ENCODE measurements at regions not wholly inside any gene's neighbourhood (a gene's known extent, or its start where the extent isn't known, plus 50 kb on each side); places are given as distances from the start of the nearest gene placed in this dataset.

DNA sequence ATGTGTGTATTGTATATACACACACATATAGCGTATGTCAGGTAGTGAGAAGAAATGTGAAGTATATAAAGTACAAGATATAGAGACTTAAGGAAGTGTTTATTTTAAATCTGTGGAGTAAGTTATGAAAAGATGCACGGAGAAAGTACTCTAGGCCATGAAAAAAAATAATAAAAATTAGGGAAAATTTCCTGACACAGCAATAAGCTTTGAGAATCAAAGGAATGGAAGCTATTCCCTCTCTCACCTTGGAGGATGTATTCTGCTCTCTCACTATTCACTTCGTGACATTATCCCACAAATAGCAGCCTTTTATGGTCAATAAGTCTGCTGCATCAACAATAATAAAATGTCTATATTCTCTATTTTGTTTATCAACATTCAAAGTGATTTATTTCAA is 700.4 kb upstream of the RGS18 start:
- no peak for ATAC-seq
- TF ChIP-seq, protein P1, sequence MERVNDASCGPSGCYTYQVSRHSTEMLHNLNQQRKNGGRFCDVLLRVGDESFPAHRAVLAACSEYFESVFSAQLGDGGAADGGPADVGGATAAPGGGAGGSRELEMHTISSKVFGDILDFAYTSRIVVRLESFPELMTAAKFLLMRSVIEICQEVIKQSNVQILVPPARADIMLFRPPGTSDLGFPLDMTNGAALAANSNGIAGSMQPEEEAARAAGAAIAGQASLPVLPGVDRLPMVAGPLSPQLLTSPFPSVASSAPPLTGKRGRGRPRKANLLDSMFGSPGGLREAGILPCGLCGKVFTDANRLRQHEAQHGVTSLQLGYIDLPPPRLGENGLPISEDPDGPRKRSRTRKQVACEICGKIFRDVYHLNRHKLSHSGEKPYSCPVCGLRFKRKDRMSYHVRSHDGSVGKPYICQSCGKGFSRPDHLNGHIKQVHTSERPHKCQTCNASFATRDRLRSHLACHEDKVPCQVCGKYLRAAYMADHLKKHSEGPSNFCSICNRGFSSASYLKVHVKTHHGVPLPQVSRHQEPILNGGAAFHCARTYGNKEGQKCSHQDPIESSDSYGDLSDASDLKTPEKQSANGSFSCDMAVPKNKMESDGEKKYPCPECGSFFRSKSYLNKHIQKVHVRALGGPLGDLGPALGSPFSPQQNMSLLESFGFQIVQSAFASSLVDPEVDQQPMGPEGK (CRISPR knock-in tag; IDR thresholded peaks at IDR 0.05; ENCODE audit: borderline replicate concordance), result no peak
- TF ChIP-seq BACH2 (CRISPR knock-in tag; IDR thresholded peaks at IDR 0.05; ENCODE audit: borderline replicate concordance), result no peak
- TF ChIP-seq ZNF70 (CRISPR knock-in tag; IDR thresholded peaks at IDR 0.05), result no peak
- TF ChIP-seq SNAI2 (CRISPR knock-in tag; IDR thresholded peaks at IDR 0.05), result no peak

DNA sequence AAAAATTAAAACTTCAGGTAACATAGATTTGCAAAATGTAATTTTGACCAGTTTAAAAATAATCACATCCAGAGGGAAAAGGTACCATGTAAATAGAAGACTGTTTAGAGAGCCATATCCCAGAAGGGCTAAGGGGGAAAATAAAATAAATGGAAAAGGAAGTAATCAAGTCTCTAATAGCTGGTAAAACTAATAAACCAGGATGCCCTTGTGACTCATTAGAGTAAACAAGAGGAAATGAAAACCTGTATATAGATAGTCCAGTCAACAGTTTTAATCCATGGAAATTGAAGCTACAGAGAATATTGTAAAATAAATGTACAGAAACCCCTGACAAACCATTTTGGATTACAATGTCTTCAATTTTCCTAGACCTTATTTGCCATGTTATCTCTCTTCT is 698.0 kb upstream of the RGS18 start:
- TF ChIP-seq ARNTL (CRISPR knock-in tag; IDR thresholded peaks at IDR 0.05; ENCODE audit: borderline replicate concordance, low read depth), result no peak
- TF ChIP-seq, protein P1 (CRISPR knock-in tag; IDR thresholded peaks at IDR 0.05; ENCODE audit: borderline replicate concordance), result no peak
- TF ChIP-seq ZFP30 (CRISPR knock-in tag; IDR thresholded peaks at IDR 0.05), result no peak
- TF ChIP-seq TCF4 (CRISPR knock-in tag; IDR thresholded peaks at IDR 0.05; ENCODE audit: borderline replicate concordance), result no peak
- no peak for TF ChIP-seq ZNF70 (CRISPR knock-in tag; IDR thresholded peaks at IDR 0.05)
- TF ChIP-seq OSR1 (CRISPR knock-in tag; IDR thresholded peaks at IDR 0.05), result no peak
- no peak for ATAC-seq

DNA sequence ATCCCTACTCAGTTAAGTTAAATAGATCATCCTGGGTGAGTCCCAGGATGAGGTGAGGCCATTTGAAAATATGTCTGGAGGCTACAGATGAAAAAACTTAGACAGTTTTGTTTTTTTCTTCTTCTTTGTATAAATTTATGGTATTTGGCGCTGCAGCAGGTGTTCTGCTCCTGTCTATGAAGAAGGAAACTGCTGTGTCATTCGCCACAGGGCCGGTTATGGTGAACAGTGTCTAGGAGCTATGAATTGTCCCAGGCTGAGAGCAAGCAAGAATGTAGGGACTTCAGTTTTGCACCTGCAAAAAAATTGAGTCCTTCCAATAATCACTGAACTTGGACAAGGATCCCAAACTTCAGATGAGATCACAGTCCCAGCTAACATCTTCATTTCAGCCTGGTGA is 674.3 kb upstream of the RGS18 start:
- ATAC-seq, result no peak
- no peak for TF ChIP-seq ZNF8 (CRISPR knock-in tag; IDR thresholded peaks at IDR 0.05)
- no peak for TF ChIP-seq OSR1 (CRISPR knock-in tag; IDR thresholded peaks at IDR 0.05)
- TF ChIP-seq GLIS3 (CRISPR knock-in tag; IDR thresholded peaks at IDR 0.05), result no peak
- TF ChIP-seq ESRRG (CRISPR knock-in tag; IDR thresholded peaks at IDR 0.05), result no peak
- TF ChIP-seq, protein P2, sequence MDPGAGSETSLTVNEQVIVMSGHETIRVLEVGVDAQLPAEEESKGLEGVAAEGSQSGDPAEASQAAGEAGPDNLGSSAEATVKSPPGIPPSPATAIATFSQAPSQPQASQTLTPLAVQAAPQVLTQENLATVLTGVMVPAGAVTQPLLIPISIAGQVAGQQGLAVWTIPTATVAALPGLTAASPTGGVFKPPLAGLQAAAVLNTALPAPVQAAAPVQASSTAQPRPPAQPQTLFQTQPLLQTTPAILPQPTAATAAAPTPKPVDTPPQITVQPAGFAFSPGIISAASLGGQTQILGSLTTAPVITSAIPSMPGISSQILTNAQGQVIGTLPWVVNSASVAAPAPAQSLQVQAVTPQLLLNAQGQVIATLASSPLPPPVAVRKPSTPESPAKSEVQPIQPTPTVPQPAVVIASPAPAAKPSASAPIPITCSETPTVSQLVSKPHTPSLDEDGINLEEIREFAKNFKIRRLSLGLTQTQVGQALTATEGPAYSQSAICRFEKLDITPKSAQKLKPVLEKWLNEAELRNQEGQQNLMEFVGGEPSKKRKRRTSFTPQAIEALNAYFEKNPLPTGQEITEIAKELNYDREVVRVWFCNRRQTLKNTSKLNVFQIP (CRISPR knock-in tag; IDR thresholded peaks at IDR 0.05; ENCODE audit: borderline replicate concordance, low read depth), result no peak
- TF ChIP-seq ZFP30 (CRISPR knock-in tag; IDR thresholded peaks at IDR 0.05), result no peak
- TF ChIP-seq PPARA (CRISPR knock-in tag; IDR thresholded peaks at IDR 0.05; ENCODE audit: borderline replicate concordance), result no peak
- TF ChIP-seq TOX (CRISPR knock-in tag; IDR thresholded peaks at IDR 0.05; ENCODE audit: borderline replicate concordance), result no peak
- TF ChIP-seq ZFP3 (CRISPR knock-in tag; IDR thresholded peaks at IDR 0.05), result no peak
- TF ChIP-seq RARB (CRISPR knock-in tag; IDR thresholded peaks at IDR 0.05), result no peak
- TF ChIP-seq SNAI2 (CRISPR knock-in tag; IDR thresholded peaks at IDR 0.05), result no peak
- no peak for TF ChIP-seq ZNF70 (CRISPR knock-in tag; IDR thresholded peaks at IDR 0.05)
- TF ChIP-seq, protein P3, sequence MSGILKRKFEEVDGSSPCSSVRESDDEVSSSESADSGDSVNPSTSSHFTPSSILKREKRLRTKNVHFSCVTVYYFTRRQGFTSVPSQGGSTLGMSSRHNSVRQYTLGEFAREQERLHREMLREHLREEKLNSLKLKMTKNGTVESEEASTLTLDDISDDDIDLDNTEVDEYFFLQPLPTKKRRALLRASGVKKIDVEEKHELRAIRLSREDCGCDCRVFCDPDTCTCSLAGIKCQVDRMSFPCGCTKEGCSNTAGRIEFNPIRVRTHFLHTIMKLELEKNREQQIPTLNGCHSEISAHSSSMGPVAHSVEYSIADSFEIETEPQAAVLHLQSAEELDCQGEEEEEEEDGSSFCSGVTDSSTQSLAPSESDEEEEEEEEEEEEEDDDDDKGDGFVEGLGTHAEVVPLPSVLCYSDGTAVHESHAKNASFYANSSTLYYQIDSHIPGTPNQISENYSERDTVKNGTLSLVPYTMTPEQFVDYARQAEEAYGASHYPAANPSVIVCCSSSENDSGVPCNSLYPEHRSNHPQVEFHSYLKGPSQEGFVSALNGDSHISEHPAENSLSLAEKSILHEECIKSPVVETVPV (CRISPR knock-in tag; IDR thresholded peaks at IDR 0.05), result no peak
- TF ChIP-seq ISL1 (CRISPR knock-in tag; IDR thresholded peaks at IDR 0.05), result no peak
- TF ChIP-seq BACH2 (CRISPR knock-in tag; IDR thresholded peaks at IDR 0.05; ENCODE audit: borderline replicate concordance), result no peak
- TF ChIP-seq, protein P4, sequence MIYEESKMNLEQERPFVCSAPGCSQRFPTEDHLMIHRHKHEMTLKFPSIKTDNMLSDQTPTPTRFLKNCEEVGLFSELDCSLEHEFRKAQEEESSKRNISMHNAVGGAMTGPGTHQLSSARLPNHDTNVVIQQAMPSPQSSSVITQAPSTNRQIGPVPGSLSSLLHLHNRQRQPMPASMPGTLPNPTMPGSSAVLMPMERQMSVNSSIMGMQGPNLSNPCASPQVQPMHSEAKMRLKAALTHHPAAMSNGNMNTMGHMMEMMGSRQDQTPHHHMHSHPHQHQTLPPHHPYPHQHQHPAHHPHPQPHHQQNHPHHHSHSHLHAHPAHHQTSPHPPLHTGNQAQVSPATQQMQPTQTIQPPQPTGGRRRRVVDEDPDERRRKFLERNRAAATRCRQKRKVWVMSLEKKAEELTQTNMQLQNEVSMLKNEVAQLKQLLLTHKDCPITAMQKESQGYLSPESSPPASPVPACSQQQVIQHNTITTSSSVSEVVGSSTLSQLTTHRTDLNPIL (CRISPR knock-in tag; IDR thresholded peaks at IDR 0.05; ENCODE audit: low read depth), result no peak
- TF ChIP-seq ARNTL (CRISPR knock-in tag; IDR thresholded peaks at IDR 0.05; ENCODE audit: borderline replicate concordance, low read depth), result no peak

DNA sequence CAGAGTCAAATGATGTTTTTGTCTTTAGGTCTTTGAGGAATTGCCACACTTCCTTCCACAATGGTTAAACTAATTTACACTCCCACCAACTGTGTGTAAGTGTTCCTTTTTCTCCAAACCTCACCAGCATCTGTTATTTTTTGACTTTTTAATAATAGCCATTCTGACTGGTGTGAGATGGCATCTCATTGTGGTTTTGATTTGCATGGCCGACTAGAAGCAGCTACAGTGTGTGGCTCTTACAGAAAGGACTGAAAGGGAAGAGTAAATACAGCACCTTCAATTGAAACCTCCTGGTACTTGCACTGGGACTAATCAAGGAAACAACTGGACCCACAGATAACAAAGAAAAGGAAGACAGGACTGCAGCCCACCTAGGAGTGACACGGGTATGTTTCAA is 668.0 kb upstream of the RGS18 start:
- ATAC-seq, result no peak
- TF ChIP-seq PPARA (CRISPR knock-in tag; IDR thresholded peaks at IDR 0.05; ENCODE audit: borderline replicate concordance), result no peak
- TF ChIP-seq ZNF8 (CRISPR knock-in tag; IDR thresholded peaks at IDR 0.05), result no peak
- TF ChIP-seq ZFP30 (CRISPR knock-in tag; IDR thresholded peaks at IDR 0.05), result no peak
- no peak for TF ChIP-seq TOX (CRISPR knock-in tag; IDR thresholded peaks at IDR 0.05; ENCODE audit: borderline replicate concordance)
- TF ChIP-seq, protein P4 (CRISPR knock-in tag; IDR thresholded peaks at IDR 0.05; ENCODE audit: low read depth), result no peak
- TF ChIP-seq ZNF70 (CRISPR knock-in tag; IDR thresholded peaks at IDR 0.05), result no peak
- no peak for TF ChIP-seq SNAI2 (CRISPR knock-in tag; IDR thresholded peaks at IDR 0.05)
- no peak for TF ChIP-seq ISL1 (CRISPR knock-in tag; IDR thresholded peaks at IDR 0.05)
- TF ChIP-seq ZC3H10 (CRISPR knock-in tag; IDR thresholded peaks at IDR 0.05), result no peak

All from SK-N-SH treated with all-trans-retinoic acid at 6 μM for 48 hours (cell line).